ENCODE measurements at regions not wholly inside any gene's neighbourhood (a gene's known extent, or its start where the extent isn't known, plus 50 kb on each side); places are given as distances from the start of the nearest gene placed in this dataset.

DNA sequence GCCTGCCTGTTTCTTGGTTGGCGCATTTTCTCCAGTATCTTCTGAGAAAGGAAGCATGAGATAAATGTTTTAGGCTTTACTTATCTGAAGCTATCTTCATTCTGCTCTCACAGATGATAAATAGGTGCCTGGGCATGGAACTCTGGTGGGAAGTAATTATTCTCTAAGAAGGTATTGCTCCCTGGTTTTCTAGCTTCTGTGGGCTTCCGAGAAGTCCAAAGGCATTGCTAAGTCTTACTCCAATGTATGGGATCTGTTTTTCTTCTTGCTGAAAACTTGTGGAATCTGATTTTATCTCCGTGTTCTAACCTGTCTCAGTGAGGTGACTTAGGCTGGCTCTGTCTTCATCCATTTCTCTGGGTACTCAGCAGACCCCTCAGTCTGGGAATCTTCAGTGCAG, 224.4 kb upstream of the HS6ST1 start:
- no peak for DNase-seq

DNA sequence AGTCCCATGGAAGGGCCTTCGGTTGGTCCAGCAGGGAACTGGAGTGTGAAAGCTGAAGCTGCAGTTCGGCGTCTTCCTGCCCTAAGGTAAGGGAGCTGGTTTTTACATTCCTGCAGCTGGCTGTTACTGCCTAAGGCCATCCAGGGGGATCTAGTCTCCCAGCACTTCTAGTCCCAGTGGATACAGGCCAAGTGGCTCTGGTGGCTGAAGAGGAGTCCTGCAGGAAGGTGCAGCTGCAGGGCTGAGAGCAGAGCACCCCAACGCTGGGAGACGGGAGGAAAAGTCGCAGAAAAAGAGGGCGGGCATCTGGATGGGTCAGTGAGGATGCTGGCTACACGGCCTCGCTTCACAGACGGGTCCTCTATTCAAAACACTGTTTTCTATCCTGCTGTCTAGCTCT, 225.0 kb upstream of the HS6ST1 start:
- DNase-seq: no peak

DNA sequence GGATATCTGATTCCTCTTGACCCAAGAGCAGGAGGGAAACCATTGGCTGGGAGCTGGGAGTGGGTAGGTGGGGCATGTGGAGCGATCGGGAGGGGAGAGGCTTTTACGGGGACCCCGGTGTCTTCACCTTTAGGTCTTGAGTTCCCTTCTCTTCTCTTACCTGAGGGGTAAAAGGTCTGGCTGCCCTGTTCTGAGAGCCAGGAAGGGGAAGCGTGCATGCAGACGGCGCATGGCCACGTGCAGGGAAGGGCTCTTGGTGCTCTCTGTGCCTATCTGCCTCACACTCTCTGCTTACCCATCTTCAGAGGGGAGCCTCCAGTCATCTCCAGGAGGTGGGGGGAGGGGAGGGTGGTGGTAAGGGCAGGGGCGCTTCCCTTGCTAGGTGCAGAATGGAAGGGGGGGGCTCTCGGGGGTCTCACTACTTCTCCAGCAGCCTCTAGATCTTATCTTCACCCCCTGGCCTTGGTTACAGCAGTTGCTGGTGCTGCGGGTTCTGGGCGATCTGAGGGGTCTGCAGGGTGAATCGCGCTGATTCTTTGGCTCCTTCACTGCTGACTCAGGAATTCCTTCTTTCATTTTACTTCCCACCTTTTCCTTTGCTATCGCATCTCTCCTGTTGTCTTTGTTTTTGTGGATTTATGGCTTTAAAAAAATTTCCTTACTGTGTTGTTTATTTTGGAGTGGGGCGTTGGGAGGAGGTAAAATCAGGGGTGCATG, 225.8 kb upstream of the HS6ST1 start:
- no peak for DNase-seq

DNA sequence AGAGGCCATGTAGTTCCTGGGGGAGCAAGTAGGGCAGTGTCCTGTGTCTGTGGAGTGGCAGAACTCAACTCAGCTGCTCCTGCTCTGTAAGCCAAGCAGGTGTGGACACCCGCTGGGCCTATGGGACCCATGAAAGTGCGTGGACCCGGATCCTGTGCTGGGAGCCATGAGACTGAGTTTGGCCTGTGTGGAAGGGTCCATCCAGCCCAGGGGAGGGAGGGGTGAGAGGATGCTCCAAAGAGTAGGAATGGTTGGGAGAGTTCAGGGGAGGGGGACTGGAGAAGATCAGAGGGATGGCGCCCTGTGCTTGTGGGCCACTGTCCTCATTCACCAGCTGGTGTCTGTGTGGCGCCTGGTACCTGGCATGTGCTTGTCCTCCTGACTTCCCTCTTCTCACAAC, 226.4 kb upstream of the HS6ST1 start:
- no peak for DNase-seq

DNA sequence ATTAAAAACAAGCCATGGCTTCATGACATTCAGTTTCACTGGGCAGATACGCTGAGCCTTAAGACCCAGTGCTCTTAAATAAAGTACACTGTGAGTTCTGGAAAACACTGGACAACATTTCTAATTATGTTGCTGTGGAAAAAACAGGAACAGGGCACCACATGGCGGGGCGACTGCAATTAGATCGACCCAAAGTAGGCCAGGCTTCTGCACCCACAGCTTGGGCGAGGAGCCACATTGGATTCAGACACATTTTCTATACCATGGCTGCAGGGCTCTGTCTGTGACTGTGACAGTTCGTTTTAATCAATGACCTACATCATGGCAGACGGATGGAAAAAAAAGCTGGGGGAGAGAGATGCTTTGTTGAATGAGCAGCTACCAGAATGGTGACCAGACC, 227.2 kb upstream of the HS6ST1 start:
- no peak for DNase-seq

DNA sequence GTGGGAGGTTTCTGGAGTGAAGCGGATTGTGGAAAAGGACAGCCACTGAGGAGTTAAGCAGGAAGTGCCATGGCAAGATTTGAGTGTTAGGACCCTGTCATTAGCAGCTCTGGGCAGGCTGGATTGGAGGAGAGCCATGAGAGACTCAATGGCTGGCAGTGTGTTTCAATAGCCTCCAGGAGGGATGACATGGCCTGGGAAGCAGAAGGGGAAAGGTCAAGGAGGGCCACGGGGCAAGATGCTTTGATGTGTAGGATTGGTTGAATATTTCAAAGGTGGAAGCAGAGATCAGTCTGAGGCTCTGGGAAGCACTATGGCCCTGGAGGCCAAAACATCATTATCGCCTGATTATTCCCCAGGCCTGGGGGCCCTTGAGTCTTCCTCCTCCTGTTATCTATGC, 229.0 kb upstream of the HS6ST1 start:
- DNase-seq: no peak

DNA sequence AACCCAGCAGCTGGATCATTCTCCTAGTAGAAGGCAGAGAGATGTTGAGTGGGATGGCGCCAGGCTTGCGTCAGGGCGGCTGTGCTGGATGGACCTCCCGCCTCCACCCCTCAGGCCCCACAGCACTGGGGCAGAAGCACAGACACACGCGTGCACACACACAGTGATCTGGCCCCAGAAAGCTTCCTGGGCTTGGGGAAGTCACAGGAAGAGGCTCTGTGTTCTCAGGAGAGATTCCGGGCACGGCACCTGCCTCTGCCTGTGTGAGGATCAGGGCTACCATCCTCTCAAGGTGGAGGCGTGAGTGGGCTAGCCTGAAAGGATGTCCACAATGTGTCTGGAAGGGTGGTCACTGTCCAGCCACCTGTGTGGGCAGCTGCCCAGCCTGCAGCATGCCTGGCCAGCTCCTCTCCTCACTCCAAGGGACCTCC, 229.8 kb upstream of the HS6ST1 start:
- no peak for DNase-seq

DNA sequence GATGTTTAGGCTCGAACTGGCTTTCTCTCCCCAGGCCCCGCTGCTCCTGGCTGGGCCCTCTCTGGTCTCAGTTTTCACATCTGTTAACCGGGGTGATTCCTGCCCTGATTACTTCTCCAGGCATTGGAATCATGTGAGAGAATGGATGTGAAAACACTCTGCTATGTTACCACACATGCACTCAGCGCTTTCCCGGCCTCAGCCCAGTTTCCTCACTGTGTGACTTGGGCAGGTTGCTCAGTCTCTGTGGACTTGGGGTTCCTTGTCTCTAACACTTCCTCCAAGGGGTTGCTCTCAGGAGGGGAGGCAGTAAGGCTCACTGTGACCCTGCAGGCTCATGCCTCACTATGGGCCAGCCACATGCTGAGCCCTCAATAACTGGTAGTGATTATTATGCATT, 230.4 kb upstream of the HS6ST1 start:
- DNase-seq: no peak

DNA sequence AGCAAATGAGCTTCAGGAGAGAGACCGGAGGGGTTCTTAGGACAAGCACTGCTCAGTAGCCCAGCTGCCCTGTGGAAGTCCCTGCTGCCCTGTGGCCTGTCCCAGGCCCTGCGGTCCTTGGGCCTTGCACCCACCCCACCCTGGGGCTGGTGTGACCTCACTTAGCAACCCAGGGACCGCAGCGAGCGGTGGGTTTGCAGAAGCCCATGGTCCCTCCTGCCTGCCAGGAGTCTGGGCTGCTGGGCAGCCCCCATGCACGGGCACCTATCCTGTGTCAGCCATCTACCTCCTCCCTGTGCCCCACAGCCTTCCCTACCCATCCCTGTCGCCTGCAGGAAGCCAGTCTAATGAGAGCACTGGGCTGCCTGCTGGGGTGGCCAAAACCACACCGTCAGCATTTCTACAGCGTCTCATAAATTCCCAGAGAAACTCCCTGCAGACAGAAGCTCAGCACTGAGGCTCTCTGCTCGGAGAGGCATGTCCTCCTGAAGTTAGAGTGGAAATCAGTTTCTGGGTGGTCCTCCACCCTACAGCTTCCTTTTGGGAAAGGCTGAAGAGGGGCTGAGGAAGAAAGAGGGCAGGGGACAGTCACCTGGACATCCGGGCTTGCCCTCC, 231.1 kb upstream of the HS6ST1 start:
- no peak for DNase-seq

DNA sequence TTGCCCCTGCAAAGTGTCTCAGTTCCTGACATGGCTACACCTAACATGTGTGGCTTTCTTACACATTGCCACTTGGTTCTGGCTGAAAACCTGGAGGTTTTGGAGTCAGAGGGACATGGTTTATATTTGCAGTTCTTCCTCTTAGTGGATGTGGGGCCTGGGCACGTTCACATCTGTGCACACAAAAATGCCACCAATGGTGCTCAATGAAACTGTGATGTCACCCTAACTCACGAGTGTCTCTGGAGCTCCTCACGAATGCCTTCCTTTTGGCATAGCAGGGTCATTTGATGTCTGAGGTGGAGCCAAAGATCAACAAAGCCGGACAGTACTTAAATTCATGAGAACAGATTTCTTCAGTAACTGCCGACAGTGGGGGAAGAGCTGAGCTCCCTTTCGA, 231.7 kb upstream of the HS6ST1 start:
- DNase-seq: no peak

DNA sequence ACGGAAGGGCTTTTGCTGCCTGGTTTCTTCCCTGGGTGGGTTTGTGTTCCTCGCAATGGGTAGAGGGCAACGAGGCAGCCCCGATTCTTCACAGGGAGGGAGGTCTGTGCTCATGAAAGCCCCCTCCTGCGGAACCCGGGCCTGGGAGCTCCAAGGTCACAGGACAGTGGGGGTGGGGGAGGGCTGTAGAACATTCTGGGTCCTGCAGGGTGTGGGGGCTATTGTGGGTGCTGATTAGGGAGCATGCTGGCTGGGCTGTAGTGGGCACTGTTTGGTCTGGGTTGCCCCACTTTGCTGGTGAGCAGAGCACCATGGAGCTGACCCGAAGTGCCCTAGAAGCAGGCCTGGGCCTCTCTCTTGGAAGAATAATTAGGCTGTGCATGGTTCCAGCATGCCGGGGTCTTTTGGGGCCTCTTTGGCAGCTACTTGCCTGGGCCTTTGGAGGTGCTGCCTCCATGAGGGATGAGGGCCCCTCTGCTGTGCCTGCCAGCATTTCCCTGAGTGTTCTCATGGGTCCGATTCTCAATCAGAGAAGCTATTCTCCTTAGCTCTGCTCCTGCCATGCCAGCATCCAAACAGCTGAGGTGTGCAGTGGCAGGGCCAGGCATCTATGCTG, 232.2 kb upstream of the HS6ST1 start:
- no peak for DNase-seq

DNA sequence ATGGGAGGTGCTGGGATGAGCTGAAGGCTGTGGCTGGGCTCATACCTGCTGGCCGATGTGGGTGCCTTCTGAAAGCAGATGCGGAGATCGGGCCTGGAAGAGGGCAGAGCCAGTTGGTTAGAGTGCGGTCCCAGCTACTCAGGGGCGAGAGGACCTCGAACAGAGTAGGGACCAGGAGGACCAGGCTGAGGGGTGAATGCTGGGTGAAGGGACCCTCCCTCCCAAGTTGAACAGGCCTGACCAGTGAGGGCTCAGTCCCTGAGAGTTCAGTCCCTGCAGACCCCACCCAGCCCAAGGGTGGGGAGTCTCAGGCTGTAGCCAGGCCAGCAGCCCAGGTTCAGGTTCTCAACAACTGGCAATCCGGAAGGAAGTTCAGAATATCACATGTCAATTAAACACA, 232.8 kb upstream of the HS6ST1 start:
- DNase-seq: no peak

DNA sequence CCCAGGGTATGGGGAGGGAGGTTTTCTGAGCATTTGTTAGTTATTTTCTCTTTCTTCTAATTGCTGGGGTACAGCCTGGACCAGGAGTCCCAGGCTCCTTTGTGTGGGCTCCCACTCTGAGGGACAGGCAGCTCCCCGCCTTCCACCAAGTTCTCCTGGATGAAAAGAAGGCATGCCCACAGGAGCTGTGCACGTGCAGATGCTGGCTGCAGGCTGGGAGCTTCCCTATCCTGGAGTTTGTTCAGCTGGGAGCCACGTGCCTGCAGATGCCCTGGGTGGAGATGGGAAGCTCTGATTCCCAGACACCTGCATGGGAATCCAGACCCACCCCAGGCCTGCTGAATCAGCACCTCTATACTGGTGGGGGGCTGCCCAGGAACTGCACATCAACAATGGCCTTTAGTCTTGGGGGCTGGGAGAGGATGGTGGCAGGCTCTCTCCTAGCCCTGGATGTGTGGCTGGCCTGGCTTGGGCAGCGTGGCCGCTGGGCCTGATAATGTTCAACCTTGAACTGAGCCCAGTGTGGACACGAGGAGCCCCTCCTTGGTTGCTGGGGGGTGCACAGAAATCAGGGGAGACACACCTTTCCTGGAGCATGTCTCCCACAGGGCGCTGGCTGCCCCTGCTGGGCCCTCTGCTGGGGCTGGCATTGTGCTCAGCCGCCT, 233.6 kb upstream of the HS6ST1 start:
- DNase-seq: no peak

DNA sequence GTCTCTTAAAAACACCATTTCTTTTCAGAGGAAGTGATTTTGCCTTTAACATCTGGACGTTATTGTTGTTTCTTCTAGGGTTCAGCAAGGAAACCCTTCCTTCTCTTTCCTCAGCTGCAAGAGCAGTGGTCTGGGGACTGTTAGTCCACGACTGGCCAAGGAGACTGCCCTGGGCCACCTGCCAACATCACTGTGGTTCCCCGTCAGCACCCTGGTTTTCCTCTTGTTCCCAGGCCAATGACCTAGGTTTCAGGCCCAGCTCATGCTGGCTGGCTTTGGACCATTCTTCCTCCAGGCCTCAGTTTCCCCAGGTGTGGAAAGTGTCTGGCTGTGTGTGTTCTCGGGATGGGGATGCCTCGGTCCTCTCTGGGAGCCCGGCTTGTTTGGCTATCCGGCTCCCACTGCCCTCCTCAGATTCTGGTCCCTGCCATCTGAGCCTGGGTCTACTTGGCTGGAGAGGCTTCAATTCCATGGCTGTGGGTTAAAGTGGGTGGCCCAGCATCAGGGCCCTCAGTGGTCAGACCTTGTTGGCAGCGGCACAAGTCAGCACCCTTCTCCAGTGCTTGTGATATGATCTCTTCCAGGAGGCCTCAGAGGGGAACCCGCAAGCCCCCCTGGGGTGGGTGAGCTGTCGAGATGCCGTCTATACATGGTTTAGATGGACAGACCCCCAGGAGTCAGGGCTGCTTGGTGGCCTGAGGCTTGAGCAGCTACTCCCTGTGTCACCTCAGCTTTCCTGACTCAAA, 234.3 kb upstream of the HS6ST1 start:
- DNase-seq: no peak

DNA sequence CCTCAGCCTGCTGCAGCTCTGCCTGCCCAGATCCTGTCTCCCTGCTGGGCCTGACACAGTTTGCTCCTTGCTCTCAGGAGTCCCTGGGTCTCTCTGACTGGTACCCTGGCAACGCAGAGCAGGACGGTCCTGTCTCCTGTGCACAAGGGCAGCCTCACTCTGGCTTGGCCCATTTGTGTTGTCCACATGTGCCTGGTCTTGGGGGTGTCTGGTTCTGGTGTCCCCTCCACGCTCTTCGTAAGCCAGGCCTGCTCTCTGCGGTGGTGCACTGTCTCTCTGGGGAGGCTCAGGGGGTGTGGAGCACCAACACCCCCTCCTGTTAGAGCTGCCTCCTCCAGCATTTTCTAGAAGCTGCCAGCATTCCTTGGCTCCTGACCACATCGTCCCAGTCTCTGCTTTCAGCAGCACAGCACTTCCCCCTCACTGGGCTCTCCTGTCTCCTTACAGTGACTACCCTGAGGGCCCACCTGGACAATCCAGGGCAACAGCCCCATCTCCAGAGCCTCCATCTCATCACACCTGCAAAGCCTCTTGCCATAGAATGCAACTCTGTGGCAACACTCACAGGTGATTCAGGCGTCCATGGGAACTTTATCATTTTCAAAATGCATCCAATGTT, 235.6 kb upstream of the HS6ST1 start:
- DNase-seq: no peak

DNA sequence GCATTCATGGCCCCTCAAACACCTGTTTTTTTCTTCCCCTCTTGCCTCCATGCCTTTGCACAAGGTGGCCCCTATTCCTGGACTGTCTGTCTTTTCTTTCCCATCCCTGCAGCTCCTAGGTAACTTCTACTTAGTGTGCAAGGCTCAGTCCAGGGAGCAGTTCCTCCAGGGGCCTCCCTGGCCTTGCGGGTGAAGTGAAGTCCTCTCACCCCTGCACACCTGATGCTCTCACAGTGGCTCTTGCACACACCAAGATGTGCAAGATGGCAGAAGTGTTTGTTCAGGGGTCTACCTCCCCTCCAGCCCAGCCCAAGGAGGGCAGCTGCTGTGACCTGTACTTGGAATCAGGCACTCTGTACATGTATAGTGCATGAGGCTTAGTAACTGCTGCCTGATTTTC, 236.8 kb upstream of the HS6ST1 start:
- DNase-seq: no peak

DNA sequence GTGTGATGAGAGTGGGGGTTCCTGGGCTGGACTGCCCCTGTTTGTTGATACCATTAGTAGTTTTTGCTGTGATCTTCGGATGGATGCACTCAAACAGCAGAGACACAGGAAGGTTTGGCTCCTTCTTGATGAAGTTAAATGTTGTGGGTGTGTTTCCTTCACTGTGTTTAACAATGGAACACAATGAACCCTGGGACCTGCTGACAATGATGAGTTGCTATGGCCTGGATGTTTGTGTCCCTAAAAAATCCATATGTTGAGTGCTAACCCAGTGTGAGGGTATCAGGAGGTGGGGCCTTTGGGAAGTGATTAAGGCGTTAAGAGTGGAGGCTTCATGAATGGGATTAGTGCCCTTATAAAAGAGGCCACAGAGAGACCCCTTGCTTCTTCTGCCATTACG, 237.4 kb upstream of the HS6ST1 start:
- DNase-seq: no peak

DNA sequence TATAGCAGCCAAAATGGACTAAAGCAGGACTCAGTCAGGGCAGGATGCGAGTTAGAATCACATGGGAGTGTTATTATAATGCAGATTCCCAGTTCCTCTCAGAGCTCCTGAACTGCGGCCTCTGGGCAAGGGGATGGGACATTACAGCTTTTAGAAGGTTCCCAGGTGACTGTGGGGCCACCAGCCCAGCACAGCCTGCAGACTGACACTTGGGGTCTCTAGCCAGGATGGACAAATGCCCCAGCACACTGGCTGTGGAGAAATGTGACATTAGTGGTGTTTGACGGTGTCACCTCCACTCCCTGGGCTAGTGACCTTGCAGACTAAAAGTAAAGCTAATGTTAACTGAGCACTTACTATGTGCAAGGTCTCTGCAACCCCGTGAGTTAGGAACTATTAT, 238.0 kb upstream of the HS6ST1 start:
- no peak for DNase-seq

DNA sequence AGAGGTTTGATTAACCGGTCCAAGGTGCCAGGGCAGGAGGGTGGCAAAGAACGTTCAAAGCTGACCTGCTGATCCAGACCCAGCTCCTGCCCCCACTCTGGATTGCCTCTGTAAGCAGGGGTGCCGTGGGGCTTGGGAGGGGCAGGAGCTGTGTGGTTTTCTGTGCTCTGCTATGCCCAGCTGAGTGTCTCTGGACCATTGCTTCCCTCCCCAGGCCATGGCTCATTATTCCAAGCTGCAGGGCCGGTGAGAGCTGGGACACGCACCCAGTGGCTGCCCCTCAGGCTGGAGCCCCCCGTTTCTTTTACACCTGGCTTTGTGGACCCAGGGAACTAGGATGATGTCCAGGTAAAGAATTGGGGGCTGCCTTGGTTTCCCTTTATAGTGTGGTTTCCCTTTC, 238.4 kb upstream of the HS6ST1 start:
- DNase-seq: no peak

DNA sequence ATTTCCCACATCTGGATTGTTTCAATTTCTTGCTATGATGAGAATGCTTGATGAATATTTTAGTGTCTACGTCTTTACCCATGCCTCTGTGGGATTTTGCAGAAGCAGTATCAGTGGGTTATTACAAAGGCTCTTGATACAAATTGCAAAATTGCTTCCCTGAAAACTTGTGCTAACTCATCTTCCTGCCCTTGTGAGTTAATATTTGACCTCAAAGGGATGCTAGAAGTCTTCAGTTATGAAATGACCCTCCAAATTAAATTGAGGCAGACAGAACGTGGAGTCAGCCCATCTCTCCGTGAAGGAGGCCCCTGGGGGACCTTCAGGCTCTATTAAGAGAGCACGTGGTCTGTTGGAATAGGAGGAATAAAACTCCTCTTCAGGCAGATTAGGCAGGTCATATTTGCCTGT, 239.2 kb upstream of the HS6ST1 start:
- DNase-seq: no peak

DNA sequence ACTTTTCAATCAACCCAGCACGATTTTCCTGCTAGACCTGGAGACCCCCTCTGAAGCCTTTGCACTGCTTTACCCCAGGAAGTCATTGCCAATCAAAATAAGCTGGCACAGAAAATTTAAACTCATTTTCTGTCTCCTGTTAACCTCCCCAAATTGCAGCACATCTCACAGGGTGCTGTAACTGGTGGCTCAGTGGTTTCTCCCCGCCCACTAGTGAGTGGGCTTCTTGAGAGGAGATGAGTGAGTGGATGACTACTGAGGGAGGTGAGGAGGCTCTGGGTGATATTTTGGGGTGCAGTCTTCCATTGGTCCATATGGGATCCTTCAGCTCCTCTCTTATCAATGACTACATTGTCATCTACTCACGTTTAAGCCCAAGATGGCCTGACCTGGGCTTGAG, 239.8 kb upstream of the HS6ST1 start:
- no peak for DNase-seq

DNA sequence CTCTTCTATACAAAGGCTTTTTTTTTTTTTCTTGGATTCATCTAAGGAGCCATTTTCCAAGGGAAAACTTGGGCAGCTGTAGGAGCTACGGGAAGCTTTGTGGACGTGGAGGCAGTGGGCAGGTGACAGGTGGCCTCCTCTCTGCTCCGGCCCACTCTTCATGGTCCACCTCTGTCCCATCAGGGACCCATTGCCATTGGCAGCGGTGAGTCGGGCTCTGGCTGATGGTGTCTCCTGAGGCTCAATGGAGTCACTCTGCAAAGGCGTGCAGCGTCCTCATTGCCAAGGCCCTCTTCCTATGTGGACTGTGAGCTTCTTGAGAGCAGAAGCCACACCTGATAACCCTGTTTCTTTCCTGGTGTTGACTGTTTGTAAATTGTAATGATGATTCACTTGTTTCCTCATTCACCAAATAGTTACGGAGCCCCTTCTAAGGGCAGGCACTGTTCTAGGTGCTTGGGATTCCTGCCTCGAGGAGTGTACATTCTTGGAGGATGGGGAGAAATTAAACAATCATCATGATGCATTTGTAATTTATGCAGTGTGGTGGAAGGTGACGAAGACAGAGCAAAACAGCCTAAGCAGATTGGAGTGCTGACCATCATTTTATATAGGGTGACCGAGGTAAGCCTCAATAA, 240.3 kb upstream of the HS6ST1 start:
- DNase-seq: no peak

Data from NCI-H1417 treated with DMSO at 0.1 percent for 48 hours (cell line).